Dermis microvascular lymphatic vessel endothelial cell (primary cell): ENCODE measurements at regions not wholly inside any gene's neighbourhood (a gene's known extent, or its start where the extent isn't known, plus 50 kb on each side); places are given as distances from the start of the nearest gene placed in this dataset.
"Not testable (repeated sequence)": the region's sequence is repeated elsewhere in the genome, so short reads cannot be mapped to it uniquely, and the experiment has no call there.

Experiments
- DNase-seq, 2 donors: peaks; one replicate each; pipeline versions ENCODE4 v3.0.0 to v3.0.0-alpha.2; 2010; ENCODE audit warnings: low read depth in 2 of 2

DNA sequence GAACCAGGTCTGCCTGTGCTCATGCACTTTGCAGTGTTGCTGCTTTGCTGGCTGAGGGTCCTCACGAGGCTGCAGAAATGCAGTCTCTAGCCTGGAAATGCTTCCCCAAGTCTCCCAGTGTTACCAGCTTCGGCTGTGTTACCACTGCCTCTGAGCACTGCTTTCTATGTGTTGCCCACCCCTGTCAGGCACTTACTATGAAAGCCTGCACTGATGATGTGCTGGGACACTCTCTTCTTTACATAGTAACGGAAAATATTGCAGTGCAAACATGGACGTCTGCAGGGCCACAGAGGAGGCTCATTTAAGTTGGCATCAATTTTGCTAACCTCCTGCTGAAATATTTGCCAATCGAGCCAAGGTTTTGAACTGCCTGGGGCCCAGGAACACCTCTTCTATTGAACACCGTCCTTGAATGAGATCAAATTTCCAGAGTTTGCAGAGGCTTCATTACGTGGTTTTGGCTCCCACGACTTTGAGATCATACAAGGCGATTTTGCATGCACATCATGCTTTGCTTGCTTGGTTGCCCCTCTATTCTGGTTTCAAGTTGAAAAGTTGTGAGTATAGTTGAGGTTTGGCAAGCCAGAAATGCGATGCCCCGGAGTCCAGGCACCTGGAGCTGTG lies 404.7 kb upstream of the PODXL start:
- DNase-seq, result no peak

DNA sequence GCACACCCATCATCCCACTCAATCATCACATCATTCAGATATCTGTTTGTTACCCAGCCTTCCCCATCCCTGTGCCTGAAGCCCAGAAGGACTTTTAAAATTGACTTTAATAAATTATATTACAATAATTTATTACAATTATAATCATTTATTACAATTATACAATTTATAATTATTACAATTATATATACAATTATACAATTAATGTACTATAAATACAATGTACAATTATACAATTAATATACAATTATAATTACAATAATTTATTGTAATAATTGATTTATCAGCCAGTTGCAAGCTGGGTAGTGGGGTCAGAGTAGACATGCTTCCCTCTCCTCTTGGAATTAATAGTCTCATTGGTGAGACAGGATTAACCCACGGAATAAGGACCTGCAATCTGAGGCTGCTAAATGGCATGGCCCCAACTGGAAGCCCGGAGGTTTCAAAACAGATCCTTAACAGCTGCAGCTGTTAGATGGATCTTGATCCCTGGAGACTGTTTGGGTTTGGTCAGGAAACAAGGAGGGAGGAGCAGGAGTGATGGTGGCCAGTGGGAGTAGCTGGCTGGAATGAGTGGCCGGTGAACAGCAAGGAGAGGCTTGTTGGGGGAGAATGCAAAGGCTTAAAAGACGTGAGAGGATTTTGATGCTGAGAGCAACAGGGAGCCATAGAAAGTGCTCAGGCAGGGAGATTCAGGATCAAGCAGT lies 402.8 kb upstream of the PODXL start:
- no peak for DNase-seq

DNA sequence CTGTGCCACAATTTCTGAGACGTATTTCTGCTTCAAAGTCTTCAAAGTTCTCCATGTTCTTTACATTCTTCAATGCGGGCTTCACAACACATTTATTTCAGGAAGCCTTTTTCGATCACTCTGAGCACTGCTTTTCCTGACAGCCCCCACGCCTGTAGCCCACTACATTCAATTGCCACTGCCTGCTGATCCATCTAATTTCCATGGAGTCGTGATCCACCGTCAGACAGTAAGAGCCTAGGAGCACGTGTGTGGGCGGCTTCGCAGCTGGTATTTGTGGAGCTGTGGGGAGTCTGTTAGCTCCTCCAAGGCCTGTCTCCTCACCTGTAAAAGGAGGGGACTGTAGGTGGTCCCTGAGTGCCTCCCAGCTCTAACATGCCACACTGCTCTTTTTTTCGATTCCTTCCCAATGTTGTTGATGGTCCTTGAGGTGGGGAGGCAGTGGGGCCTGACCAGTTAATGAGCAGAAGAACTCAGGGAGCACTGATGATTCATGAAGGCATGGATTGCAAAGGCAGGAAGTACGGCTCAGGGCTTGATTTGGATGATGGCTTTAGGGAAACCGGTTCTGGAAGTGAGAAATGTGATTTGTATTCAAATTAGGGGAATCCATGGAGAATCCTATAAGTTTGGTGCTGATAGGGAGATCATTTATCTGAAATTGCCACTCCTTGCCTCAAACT lies 401.1 kb upstream of the PODXL start:
- no peak for DNase-seq

DNA sequence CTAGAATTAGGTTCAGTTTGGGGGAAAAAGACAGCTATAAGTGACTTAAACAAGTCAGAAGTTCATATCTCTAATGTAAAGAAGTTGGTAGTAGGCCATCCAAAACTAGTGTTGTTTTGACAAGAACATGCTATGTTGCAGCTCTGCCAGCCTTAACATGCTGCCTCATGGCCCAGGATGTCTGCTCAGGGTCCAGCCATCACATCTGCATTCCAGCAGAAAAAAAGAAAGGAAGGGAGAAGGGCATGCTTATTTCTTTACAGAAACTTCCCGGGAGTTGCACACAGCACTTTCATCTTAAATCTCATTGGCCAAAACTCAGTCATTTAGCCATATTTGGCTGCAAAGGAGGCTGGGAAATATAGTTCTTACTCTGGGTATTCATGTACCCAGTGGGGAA lies 400.4 kb upstream of the PODXL start:
- DNase-seq, result no peak

DNA sequence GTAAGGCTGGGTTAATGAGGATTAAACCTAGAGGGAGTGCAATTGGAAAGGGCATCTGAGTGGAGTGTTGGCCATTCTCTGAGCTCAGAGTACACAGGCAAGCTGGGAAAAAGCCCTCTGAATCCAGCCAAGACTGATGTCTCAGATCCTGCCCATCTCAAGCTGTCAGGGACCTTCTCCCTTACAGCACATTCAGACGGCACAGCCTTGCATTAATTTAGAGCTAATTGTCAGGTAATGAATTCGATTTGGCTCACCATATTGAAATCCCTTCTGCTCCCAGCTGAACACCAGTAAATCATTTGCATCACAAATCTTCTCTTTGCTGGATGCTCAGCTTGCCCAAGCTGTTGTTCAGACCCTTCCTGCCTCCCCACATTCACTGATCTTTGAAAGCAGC lies 399.3 kb upstream of the PODXL start:
- DNase-seq, result no peak

DNA sequence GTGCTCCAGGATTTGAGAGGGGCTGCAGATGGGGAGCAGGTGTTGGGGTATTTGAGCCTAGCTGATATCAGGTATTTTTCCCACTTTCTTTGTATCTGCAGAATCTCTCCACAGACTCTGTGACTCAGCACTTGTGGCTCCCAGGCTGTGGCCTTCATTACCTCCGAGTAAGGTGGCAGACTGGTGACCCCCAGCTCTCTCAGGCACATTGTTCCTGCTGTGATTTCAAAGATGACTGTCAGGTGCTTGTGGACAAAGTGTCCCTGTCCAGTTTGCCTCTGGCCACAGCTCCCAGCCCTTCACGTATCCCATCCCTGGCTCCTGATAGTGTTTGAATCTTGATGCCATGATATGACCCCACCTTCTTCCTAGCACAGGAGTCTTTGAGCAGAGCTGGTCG lies 396.8 kb upstream of the PODXL start:
- DNase-seq, result no peak

DNA sequence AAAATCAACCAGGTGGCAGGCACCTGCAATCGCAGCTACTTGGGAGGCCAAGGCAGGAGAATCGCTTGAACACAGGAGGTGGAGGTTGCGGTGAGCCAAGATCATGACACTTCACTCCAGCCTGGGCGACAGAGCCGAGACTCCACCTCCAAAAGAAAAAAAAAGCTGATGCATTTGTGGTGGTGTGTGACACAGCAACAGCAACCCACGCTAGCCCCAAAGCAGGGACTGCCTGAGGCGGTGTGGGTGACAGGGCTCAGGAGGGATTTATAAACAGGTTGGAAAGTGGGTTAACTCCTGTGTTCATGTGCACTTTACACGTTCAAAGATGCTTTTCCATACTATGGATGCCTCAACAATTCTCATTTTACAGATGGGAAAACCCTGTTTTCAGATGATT lies 395.9 kb upstream of the PODXL start:
- no peak for DNase-seq

DNA sequence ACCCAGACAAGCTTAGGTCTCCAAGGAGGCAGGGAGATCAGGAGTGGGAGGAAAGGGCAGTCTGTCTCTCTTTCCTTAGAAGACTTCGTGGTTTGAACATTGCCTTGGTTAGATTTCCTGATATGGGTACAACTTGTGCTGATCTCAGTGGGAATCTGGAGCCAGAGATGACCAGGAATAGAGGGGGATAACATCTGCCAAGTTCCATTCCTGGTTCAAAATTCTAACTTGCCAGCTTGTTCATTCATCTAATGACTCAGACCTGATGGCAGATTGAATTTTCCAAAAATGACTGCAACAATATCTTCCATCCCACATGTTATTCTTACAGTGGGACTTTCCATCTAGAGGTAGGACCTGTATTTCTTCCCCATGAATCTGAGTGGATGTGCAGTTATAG lies 394.3 kb upstream of the PODXL start:
- DNase-seq, result no peak

DNA sequence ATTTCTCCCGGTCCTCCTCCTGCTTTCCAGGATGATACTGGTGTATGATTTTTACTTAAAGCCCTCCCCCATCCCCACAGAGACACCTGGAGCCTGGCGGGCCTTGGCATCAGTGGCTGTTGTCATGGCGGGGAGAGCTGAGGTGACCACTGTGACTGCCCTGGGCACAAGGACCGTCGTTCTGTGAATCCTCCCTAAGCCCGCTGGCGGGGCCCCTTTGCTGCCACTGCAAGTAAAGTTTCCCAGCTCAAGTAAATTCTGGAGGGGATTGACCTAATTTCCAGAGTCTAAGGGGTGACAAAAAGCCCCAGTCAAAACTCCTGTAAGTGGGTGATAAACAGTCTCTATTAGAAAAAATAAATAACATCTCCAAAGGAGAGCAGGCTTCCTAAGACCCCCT lies 393.2 kb upstream of the PODXL start:
- no peak for DNase-seq

DNA sequence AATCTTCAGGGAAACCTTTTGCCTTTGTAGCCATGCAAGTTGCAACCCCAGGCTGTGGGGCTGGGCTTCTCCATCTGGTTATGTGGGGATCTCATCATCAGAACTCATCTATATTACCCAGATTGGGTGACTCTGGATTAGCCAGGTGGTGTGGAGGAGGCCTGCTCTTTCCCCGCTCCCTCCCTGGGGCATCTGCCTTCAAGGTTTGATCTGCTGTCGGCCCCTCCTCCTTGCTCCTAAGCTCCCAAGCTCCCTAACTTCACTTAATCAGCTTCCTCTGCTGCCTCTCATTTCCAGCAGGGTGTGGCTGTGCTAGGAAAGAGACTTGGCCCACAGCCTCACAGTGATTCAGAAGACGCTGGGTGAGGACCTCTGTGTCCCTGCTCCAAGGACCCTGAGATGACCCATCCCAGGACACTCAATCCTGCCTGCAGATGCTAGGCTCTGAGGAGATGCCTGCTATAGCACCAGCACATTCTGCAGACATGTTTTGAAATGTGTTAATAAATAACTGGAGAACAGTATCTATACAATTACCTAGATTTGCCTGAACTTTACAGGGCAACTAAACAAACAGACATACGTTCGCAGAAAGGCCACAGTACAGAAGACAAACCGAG lies 392.1 kb upstream of the PODXL start:
- peak in 1 of 2 donors; percentile 12 for DNase-seq

DNA sequence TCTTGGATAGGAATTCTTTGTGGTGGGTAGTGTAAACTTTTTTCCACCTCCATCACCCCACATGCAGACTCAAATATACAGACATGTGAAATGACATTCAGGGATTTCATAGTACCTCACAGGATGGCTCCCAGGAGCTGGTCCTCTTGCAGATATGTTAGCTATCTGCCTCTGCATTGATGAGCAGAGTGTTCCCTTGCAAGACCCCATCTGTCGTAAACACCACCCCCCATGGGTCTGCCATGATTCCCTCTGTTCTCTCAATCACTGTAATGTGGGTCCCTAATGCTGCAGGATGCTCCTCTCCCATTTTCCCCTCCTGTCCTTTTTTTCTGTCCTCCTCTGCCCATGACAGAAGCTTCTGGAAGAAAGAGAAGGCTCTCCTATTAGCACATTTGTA lies 391.2 kb upstream of the PODXL start:
- DNase-seq, result no peak

DNA sequence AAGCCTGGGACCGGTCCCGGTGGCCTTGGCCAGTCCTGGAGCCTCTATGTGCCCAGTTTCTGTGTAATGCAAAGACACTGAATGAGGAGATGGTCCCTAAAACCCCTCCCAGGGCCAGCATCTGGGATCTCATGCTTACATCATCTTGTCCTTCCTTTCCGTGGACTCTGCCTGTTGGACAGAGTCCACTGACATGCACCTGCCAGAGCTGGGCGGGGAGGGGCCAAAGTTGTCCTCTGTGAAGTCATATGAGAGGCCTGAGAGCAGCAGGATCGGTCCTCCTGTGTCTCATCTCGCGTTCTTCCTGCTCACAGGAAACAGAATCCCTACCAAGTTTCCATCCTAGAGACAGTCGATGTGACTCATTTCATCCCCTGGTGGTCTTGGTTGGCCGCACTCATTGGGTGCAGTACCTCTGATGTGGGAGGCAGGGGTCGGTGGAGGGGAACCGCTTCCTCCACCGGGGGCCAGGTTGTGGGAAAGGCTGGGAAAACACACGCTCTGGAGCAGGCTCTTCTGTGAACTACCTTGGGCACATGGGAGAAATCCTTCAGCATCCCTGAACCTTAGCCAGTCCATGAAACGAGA lies 389.6 kb upstream of the PODXL start:
- DNase-seq, result no peak

DNA sequence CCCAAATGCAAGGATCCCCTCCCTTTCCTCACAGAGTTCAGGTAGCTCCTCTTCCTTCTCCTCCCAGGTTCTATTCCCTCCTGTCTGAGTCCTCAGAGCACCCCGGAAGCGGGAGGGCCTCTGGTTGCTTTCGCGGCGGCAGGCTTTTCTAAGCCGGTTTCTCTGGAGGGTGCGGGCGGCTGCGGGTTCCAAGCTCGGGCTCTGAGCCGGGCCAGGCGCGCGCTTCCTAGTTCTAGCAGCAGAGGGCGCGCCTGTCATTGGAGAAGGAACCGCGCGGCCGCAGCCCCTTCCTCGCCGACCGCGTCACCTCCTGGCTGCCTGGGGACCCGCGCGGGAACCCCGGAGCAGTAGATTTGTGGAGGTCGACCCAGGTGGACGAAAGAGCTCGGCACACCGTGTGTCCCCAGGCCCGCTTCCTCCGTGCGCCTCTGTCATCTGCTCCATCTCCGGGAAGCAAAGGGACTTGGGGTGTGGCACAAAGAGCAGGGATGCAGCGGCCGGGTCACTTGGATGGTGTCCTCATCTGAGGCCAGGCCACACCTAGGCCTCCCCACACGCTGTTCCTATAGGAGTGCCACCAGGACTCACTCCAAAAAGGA lies 389.0 kb upstream of the PODXL start:
- DNase-seq, result peak in 1 of 2 donors; percentile 48

DNA sequence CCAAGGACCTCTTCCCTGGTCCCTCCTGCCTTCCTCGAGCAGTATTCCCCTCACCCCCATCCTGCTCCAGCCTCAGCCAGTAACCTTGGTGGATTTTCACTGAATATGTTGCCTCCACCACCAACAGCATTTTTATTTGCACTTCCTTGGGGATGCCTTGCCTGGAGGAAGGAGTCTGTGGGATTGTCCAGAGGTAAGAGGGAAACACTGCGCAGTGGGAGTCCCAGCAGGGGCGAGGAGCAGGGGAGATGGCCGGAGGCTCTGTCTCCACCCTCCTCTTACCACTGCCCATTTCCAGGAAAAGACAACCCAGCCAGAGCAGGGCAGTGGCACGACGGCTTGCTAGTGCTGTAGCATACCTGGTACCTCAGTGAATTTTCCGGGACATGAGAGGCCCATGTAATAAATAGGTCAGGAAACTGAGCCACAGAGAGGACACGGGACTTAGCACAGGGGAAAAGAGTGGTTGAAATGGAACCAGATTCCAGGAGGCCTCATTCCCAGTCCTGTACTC lies 388.2 kb upstream of the PODXL start:
- DNase-seq, result no peak

DNA sequence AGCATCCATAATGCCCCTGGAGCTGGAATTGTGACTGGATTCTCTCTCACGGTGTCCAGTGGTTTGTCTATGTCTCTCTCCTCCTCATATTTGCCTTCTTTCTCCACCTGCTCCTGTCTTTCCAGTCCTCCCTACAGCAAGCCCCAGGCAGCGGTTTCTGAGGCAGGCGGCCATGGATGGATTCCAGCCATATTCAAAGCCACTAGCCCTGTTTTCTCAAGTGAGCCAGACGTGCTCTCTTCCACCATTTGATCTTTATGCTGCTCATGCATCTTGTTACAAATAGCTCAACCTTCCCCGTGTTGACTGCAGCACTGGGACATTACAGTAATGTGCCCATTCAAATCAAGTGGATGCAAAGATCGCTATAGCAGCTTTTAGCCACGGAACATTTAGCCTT lies 387.2 kb upstream of the PODXL start:
- DNase-seq, result no peak

DNA sequence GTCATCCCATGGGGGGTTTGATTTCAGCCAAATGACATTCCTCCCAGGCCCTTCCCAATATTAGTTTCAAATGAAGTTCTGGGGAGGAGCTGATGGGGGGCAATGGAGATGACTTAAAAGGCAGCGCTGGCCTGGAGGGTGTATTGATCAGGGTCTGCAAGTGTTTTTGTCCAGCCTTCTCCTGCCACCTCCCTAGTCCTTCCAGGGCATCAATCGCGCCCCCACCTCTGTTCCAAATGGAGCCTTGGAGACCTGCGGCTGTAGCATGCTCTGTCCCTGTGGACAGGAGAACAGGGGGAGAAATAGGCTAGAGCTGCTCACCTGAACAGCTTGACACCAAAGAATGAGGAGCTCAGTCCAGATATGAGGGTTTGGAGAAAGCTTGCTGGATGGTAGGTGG lies 386.8 kb upstream of the PODXL start:
- no peak for DNase-seq

DNA sequence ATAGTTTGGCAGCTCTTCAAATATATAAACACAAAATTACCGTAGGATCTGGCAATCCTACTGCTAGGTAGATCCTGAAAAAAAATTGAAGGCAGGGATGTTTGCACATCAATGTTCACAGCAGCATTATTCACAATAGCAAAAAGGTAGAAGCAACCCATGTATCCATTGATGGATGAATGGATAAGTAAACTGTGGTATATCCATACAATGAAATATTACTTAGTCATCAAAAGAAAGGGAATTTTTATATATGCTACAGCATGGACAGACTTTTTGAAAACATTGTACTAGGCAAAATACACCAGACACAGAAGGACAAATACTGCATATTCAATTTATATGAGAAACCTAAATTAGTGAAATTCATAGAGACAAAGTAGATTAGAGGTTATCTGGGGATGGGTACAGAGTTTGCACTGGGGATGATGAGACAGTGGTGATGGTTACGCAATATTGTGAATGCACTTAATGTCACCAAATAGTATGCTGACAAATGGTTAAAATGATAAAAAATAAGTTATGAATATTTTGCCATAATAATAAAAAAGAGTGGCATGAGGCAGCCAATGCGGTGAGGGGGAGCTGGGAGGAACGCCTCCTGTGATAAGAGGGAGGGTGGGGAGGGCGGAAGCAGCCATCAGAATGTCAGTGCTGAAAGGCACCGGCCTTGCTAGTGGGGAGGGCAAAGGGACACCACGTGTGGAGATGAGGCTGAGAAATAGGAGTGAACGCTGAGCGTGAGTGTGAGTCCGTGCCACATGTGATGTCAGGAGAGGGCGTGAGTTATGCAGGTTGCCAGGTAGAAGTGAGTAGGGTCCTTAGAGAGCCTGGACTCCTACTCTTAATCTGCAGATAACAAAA lies 386.1 kb upstream of the PODXL start:
- no peak for DNase-seq

DNA sequence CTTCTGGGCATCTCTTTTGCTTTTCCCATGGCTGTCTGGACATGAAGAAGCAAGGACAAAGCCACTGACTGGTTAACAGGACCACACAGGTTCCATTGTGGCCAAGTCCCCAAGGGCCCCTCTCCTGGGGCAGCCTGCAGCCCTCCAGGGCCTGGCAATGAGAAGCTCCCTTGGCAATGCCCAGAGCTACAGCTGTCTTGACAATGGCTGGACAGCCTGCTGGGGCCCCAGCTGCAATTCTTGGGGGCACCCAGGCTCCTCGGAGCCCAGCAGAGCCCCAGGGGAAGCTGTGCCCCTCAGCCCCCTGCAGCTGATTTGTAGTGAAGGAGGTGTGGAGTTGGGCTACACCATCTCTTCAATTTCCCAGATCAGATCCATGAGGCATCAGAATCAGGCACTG lies 384.9 kb upstream of the PODXL start:
- no peak for DNase-seq

DNA sequence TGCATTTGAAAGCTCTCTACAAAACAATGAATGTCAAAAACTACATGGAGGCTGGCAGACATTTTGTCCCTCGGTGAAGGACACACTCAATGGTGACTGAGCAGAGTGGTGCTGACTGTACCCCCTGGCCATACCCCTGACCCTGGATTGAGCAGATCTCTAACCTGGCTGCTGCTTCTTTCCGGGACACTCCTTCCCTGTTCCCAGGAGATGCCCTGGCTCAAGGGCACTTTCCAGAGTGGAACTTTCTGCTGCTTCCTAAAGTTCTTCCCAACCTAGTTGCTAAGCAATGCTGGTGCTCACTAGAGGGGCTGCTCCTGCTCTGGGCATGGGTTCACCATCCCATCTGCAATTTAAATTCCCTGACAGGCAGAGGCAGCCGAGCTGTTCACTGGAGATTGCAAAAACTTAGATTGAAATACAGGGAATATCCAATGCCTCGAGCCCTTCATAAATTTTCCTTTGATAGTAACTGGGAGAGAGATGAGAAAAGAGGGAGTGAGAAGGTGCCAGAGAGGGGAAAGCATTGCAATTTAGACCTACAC lies 384.3 kb upstream of the PODXL start:
- DNase-seq, result no peak

DNA sequence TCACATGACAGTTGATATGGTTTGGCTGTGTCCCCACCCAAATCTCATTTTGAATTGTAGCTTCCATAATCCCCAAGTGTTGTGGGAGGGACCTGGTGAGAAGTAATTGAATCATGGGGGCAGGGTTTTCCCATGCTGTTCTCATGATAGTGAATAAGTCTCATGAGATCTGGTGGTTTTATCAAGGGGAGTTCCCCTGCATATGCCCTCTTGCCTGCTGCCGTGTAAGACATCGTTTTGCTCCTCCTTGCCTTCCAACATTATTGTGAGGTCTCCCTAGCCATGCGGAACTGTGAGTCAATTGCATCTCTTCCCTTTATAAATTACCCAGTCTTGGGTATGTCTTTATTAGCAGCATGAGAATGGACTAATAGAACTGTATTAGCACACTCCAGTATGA lies 382.4 kb upstream of the PODXL start:
- not testable (repeated sequence) for DNase-seq
